ENCODE measurements at regions not wholly inside any gene's neighbourhood (a gene's known extent, or its start where the extent isn't known, plus 50 kb on each side); places are given as distances from the start of the nearest gene placed in this dataset.
A peak's percentile ranks its signal among the peaks of the same experiment; 100 is the strongest.
"Not testable (repeated sequence)": the region's sequence is repeated elsewhere in the genome, so short reads cannot be mapped to it uniquely, and the experiment has no call there.

- DNase-seq: no peak
Measured at GRCh38 chr13:37295071-37295470, 189.6 kb upstream of the CSNK1A1L start.

GRCh38 chr13:37294472-37294871 is 189.0 kb upstream of the CSNK1A1L start:
- no peak for DNase-seq

GRCh38 chr13:37293295-37293694 is 187.8 kb upstream of the CSNK1A1L start:
- DNase-seq: no peak

GRCh38 chr13:37290716-37291505 is 185.4 kb upstream of the CSNK1A1L start:
- DNase-seq: no peak

GRCh38 chr13:37289212-37289935 is 183.9 kb upstream of the CSNK1A1L start:
- no peak for DNase-seq

- no peak for DNase-seq
Measured at GRCh38 chr13:37288057-37288720, 182.7 kb upstream of the CSNK1A1L start.

- not testable (repeated sequence) for DNase-seq
Measured at GRCh38 chr13:37280231-37280630, 174.8 kb upstream of the CSNK1A1L start.

- DNase-seq: no peak
Measured at GRCh38 chr13:37277435-37278144, 172.1 kb upstream of the CSNK1A1L start.

- no peak for DNase-seq
Measured at GRCh38 chr13:37277007-37277406, 171.5 kb upstream of the CSNK1A1L start.

GRCh38 chr13:37274569-37275497 is 169.4 kb upstream of the CSNK1A1L start:
- peak; percentile 25 for DNase-seq

- no peak for DNase-seq
Measured at GRCh38 chr13:37273836-37274235, 168.4 kb upstream of the CSNK1A1L start.

GRCh38 chr13:37270226-37271001 is 164.9 kb upstream of the CSNK1A1L start:
- DNase-seq: no peak

GRCh38 chr13:37263871-37264270 is 158.4 kb upstream of the CSNK1A1L start:
- no peak for DNase-seq

GRCh38 chr13:37257706-37258105 is 152.2 kb upstream of the CSNK1A1L start:
- no peak for DNase-seq

GRCh38 chr13:37257051-37257450 is 151.6 kb upstream of the CSNK1A1L start:
- no peak for DNase-seq

- no peak for DNase-seq
Measured at GRCh38 chr13:37241786-37242185, 136.3 kb upstream of the CSNK1A1L start.

- DNase-seq: no peak
Measured at GRCh38 chr13:37230346-37230745, 124.9 kb upstream of the CSNK1A1L start.

GRCh38 chr13:37229931-37230330 is 124.5 kb upstream of the CSNK1A1L start:
- DNase-seq: no peak

GRCh38 chr13:37226971-37227370 is 121.5 kb upstream of the CSNK1A1L start:
- no peak for DNase-seq

- no peak for DNase-seq
Measured at GRCh38 chr13:37225414-37226070, 120.1 kb upstream of the CSNK1A1L start.

All from left kidney (tissue), 1 donor.